ENCODE measurements at regions not wholly inside any gene's neighbourhood (a gene's known extent, or its start where the extent isn't known, plus 50 kb on each side); places are given as distances from the start of the nearest gene placed in this dataset.
A peak's percentile ranks its signal among the peaks of the same experiment; 100 is the strongest.
"Not testable (repeated sequence)": the region's sequence is repeated elsewhere in the genome, so short reads cannot be mapped to it uniquely, and the experiment has no call there.

DNA sequence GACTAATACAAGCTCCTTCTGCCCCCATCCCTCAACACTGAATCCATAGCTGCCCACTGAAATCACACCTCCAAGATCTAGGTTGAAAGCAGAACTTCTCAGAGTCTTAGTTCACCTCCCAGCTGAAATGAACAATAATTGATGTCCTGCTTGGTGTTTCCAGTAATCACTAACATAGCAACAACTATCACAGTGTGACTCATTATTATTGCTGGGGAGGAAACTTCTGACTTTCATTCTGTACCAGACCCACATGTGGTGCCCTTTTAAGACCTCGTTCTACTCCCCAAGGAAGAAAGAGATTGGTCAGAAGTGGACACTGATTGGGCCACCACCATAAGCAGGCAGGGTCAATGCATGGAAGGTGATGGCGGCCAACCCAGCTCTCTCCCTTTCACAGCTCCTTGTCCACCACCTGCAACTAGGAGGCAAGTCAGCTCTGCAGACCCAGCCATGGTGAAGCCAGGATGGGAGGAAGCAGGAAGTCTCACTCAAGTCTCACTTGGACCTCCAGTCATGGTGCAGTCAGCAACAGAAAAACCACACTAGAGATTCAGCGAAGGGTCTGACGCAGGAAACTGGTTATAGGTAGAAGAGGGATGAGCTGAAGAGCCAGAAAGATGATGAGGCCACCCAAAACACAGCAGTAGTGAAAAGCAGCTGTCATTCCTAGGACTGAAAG lies 720.2 kb downstream of the PTPRU start:
- peak in 1 of 2 donors; percentile 7 for DNase-seq (ENCODE audit: low read depth in 2 of 2)

DNA sequence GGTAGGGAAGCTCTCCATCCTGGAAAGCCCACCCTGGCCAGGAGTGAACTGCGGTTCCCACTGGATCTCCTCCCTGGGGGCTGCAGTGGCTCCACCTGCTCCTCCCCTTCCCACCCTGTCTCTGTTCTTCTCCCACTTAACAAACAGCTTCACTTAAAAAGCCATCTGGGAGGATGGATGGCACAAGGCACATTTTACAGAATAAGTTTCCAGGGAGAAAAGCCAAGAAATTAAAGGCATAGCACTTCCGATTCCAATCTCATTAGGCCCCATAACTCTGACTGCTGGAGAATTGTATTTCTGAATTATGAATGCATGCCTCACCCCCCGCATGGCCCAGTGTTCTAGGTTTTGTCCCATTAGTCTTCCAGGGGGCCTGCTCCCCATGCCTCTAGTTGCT lies 718.3 kb downstream of the PTPRU start:
- DNase-seq (ENCODE audit: low read depth in 2 of 2), result no peak

DNA sequence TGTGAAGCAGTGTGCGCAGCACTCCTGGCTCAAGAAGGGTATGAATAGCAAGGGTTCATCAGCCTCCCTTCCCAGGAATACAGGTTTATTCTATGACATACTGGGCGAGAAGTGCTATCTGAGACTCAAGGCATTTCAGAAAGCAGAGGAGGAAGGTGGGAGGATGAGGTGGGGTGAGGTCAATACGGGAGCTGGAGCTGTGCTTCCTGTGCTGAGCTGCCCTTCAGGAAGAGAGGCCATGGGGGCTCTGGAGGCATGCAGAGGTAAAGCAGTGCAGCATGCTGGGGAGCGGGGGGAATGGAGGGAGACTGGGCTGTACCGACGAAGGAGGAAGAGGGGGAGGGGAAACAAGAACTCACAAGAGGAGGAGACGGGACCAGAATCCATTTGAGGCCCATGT lies 717.6 kb downstream of the PTPRU start:
- no peak for DNase-seq (ENCODE audit: low read depth in 2 of 2)

GRCh38 chr1:29949676-29950075 lies 713.4 kb downstream of the PTPRU start:
- DNase-seq (ENCODE audit: low read depth in 2 of 2), result no peak

- DNase-seq (ENCODE audit: low read depth in 2 of 2), result no peak
Observed at GRCh38 chr1:29948581-29948980, 712.3 kb downstream of the PTPRU start.

DNA sequence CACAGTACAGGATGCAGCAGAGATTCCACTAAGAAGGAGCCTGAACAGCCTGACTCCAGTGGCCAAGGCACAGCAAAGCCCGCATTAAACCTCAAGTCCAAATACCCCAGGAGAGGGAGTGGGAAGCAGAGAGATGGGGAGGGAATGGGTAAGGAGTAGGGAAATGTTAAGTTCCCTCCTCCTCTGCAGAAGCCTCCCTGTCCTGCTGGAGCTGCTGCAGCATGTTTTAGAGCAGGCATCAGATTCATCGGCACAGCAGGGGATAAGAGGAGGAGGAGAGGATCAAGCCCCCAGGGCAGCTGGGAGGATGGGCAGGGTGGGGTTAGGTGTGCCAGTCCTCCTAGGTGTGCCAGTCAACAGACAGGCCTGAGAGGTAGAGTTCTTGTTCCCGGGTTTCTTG lies 709.7 kb downstream of the PTPRU start:
- DNase-seq (ENCODE audit: low read depth in 2 of 2), result no peak

DNA sequence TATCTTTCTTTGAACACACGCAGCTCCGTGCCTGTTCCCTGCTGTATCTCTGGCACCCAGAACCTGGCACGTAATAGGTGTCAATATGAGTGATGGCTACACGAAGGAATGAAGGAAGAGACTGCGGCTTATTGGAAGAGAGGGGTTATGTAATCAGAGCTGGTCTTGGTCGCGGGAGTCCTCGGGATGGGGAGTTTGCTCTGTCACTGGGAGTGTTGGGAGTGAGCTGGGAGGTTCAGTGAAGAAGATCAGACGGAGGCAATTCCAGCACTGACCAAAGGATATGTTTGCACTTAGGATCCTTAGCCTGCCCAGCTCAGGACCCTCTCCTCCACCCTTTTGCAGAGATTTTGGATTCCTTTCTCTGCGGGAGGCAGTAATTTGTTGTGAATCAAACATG lies 709.1 kb downstream of the PTPRU start:
- no peak for DNase-seq (ENCODE audit: low read depth in 2 of 2)

DNA sequence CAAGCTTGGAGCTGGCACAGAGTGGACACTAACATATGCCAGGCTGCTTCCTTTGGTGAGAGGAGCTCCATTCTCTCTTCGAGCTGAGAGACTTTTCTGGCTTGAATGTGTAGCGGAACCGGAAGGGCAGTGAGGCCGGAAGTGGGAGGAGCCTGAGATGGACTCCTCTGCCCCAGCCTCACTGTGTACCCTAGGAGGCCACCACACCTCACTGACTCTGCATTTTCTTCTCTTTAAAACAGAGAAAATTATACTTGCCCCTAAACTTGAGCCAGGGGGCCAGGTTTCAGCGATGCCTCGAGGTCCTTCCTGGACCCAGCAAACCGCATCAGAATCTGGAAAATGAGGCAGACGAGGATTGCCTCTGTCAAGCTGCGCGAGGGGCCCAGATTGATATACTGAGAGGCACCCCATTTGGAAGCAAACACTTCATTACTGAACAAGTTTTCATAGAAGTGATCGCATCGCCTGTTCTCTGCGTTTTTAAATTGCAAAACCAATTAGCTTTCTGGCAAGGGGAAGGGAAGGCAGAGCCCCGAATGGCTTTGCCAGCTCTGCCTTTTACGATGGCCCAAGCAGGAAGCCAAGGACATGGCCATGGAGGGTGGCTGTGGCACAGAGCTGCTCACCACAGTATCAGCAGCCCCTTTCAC lies 708.1 kb downstream of the PTPRU start:
- DNase-seq (ENCODE audit: low read depth in 2 of 2), result no peak

GRCh38 chr1:29943034-29943433 lies 706.7 kb downstream of the PTPRU start:
- DNase-seq (ENCODE audit: low read depth in 2 of 2), result no peak

- DNase-seq (ENCODE audit: low read depth in 2 of 2), result no peak
Observed at GRCh38 chr1:29939079-29939478, 702.8 kb downstream of the PTPRU start.

- DNase-seq (ENCODE audit: low read depth in 2 of 2), result no peak
Observed at GRCh38 chr1:29937356-29937755, 701.0 kb downstream of the PTPRU start.

DNA sequence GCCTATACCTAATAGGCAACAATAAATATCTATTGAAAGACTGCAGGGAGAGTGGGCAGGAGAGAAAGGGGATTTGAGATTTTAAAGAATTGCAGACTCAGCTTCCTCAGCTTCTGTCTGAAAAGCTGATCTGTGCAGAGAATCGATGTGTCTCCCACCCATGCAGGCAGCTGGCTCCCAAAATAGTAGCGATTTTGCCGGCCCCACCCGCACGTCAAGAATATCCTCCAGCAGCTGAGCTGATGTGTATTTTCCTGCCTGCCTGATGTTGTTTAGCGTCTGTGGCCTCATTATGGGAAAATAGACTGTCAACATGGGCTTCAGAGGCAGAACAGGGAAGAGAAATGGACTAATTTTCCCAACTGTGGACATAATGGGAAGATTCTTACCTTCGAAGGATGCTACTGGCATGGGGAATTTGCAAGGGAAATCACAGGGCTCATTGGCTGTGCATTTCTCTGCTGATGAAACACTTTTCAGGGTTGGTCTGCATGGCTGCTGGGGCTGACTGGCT lies 699.8 kb downstream of the PTPRU start:
- no peak for DNase-seq (ENCODE audit: low read depth in 2 of 2)

DNA sequence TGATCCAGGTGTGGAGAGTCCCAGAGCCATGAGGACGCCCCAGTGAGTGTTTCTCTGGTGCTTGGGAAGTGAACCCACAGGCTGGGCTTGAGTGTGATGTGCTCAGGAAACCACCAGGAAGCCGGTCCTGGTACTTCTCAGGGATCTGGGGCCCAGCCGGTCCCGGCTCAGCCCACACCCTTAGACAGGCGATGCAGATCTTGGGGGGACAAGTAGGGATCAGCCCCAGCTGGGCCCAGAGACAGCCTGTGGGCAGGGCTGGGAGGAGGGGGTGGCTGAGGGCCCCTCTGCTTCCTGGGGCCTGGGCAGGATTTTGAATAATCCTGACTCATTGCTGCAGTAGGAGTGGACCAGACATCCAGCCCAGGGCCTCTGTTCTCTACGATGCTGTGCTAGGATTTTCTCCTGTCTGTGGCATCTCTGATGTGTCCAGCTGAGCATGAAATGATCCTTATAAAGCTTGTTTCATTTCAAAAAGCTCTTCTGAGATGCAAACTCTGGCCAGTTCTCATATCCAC lies 698.0 kb downstream of the PTPRU start:
- no peak for DNase-seq (ENCODE audit: low read depth in 2 of 2)

GRCh38 chr1:29933067-29933466 lies 696.7 kb downstream of the PTPRU start:
- peak in 1 of 2 donors; percentile 3 for DNase-seq (ENCODE audit: low read depth in 2 of 2)

DNA sequence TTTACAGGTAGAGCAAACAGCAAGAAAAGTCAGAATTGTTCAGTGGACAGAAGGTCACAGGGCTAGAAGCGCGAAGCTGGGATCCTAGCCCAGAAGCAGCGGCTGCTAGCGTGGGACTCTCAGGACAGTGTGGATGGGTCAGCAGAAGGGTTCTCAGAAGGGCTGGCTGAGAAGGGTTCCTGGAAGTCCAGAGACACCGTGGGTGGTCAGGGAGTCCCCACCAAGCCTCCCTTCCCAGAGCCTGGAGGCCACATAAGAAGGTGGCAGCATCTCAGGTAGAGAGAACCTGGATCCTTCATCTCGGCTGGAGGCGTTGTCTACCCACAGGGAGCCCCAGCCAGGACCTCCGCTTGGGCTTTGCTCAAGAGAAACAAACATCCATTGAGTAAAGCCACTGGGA lies 696.3 kb downstream of the PTPRU start:
- DNase-seq (ENCODE audit: low read depth in 2 of 2), result no peak

DNA sequence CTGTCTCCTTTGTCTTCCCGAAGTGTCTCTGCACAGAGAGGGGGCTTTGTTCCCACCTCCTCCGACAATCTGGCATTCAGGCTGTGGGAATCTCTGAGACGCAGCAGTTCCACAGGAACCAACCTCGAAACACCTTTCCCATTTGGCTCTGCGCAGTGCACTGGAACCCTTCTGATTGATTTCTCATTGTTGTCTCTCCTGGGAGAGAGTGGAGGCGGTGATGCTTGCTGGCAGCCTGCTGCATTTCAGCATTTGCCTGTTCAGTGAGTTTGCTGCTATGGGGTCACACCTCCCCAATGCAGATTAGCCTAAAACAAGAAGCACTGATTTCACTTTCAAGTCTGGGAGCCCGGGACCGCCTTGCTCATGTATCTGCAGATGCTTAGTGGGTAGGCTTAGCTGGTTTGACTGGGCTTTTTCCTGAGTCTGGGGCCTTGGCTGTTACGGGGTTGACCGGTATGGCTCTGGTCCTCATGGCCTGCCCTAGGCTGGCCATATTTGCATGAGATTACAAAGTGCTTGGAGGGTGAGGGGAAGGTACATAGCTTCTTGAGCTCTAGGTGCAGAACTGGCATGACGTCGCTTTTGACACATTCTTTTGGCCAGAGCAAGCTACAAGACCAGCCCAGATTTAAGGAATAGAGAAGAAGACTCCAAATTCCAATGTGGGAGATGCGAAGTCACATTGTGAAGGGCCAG lies 695.3 kb downstream of the PTPRU start:
- no peak for DNase-seq (ENCODE audit: low read depth in 2 of 2)

GRCh38 chr1:29925058-29925457 lies 688.7 kb downstream of the PTPRU start:
- DNase-seq (ENCODE audit: low read depth in 2 of 2), result no peak

GRCh38 chr1:29924017-29924431 lies 687.7 kb downstream of the PTPRU start:
- no peak for DNase-seq (ENCODE audit: low read depth in 2 of 2)

DNA sequence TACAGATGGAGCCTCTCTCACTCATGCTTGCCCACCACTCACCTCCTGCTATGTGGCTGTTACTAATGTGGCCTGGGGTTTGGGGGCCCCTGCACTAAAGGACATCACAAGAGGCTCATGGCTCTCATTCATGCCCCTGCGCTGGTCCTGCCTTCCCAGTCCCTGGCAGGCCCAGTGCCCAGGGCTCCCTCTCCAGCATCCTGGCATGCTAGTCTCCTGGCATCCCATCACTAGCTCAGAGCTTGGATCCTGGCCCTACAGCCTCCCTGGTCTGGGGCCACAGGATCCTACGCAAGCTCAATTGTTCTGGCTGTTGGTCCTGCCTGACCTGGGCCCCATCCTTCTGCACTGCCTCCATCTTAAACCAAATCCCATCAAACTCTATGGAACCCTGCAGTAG lies 685.4 kb downstream of the PTPRU start:
- no peak for DNase-seq (ENCODE audit: low read depth in 2 of 2)

GRCh38 chr1:29920784-29921183 lies 684.5 kb downstream of the PTPRU start:
- DNase-seq (ENCODE audit: low read depth in 2 of 2), result no peak

DNA sequence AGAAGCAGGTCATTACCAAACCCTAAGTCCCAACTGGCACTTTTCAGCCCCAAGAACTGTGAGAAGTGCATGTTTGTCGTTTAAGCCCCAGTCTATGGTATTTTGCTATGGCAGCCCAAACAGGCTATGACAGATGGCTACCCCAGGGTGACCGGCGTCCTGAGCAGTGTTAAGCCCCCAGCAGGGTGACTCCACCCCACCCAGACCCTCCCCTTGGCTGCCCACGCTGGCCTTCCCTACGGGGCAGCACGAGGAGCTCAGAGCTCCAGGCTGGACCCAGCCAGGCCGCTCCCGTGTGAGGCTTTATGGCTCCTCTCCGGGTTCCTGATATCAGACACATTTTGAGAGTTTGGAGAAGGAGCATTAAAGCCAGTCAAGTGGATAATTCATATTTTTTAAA lies 684.0 kb downstream of the PTPRU start:
- DNase-seq (ENCODE audit: low read depth in 2 of 2), result no peak

GRCh38 chr1:29919041-29919440 lies 682.7 kb downstream of the PTPRU start:
- not testable (repeated sequence) for DNase-seq (ENCODE audit: low read depth in 2 of 2)

Data from lung microvascular endothelial cell (primary cell).